ENCODE measurements at regions not wholly inside any gene's neighbourhood (a gene's known extent, or its start where the extent isn't known, plus 50 kb on each side); places are given as distances from the start of the nearest gene placed in this dataset.
"Not testable (repeated sequence)": the region's sequence is repeated elsewhere in the genome, so short reads cannot be mapped to it uniquely, and the experiment has no call there.

DNA sequence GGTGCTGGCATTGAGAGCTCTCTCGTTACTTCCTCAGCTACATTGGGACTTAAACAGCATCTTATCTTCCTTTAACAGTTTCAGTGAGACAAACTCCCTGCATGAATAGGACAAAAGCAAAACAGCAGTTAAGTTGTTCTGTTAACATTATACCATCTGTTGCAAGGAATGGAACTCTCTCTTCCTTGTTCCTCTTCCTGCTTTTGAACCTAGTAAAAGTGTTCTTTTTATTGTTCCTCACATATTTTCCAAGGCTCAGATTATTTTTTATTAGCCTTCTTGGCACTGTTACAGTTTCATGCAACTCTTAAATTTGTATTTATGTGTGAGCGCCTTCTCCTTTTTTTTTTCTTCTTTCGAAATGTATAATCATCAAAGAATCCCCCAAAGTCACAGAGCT, 202.6 kb upstream of the UFM1 start:
- DNase-seq = peak; percentile 3

GRCh38 chr13:38141792-38142191, 207.9 kb upstream of the UFM1 start:
- peak; percentile 29 for DNase-seq

- no peak for DNase-seq
These were observed 214.1 kb upstream of the UFM1 start for GRCh38 chr13:38135592-38135991.

DNA sequence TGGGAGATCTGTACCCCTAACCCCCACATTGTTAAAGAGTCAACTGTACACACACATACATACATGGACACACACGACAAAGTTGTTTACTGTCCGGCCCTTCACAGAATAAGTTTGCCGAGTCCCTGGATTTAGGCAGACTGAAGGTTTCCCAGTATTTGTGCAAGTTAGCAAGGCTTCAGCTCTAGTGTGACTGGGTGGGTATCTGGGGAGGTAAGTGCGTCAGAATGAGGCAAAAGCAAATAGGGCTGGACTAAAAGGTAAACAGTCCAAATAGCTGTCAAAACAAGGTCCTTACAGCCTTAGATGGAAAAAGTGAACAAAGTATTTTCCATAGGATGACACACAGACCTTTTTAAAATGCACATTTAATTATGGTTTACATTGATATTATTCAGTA, 228.4 kb upstream of the UFM1 start:
- DNase-seq = no peak

DNA sequence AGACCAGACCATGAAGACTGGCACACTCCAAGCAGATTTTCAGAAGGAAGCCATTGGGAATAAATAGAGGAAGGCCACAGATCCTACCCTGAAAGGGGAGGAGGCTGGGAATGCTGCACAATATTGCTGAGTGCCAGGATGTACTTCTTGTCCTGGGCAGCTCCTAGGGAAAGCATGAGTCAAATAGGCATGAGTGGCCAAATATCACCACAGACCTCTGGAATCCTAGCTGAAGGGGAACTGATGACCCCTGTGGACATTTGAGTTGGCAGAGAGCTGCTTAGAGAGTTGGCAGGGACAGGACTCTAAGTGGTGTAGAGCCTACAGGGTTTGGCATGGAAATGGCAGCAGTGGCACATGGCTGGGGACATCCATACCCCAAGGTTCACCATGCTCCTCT, 234.3 kb upstream of the TRPC4 start:
- DNase-seq = no peak

DNA sequence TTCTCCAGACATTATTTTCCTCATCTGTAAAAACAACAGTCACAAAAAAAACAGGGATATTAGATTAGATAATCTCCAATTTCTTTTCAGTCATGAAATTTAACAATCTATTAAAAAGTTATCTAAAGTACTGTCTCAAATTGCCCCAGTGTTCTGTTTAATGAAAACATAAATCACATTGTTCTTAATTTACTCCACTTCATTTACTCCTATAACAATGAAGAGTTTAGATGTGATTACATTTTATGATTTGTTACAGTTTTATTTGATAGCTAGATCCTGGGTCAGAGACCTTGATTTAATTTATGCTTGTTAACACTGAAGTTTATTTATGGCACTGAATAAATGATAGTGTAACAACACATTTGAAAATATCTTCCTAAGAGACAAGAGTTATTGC, 230.2 kb upstream of the TRPC4 start:
- DNase-seq = no peak

- no peak for DNase-seq
These were observed 223.9 kb upstream of the TRPC4 start for GRCh38 chr13:38093425-38093824.

DNA sequence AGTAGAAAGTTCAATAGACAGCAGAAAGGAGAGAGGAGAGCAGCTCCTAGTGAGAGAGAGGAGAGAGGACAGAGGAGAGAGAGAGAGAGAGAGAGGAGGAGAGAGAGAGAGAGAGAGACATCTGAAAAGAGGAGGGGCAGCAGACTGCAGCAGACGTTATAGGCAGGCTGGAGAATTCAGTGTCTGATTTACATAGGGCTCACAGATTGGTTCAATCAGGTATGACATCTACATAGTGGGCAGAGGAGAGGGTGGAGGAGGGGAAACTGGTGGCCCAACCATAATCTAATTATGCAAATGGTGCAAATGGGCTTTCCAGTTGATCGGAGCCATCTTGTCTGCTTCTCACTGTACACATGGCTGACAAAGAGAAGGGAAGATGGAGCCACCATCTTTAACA, 221.3 kb upstream of the TRPC4 start:
- no peak for DNase-seq

DNA sequence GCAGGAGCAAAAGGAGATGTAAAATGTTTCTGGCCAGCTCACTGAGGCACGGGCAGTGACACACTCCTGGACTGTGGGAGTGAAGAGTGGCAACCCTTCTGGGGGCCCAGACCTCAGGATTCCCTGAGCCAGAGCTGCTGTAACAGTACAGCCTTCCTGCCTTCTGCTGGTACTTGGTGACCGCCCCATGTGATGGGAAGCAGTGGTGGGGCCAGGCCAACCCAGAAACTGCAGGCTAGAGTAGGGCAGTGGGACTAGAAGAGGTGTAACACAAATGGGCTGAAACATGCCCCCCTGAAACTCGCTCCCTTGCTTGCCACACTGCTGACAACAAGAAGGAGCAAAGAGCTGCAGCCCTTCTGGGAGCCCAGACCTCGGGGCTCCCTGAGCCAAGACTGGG, 217.1 kb upstream of the TRPC4 start:
- DNase-seq = no peak

DNA sequence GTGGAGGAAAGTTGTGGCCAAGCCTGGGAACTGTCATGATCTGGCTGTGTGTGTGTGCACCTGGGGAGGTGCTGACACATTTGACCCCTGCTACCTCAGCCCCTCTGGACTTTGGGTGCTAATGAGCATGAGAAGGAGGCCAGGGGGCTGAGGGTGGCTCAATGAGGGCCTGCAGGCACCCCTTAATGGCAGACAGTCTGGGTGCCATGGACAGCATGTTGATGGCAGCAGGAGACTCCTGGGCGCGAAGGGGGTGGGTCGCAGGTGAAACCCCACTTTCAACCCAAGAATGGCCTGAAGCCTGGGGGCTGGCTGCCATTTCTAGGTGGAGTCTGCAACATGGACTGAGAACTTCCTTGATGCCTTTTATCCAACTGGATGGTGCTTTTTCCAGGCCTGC, 216.4 kb upstream of the TRPC4 start:
- DNase-seq = no peak

GRCh38 chr13:38073931-38074330, 204.4 kb upstream of the TRPC4 start:
- DNase-seq = no peak

DNA sequence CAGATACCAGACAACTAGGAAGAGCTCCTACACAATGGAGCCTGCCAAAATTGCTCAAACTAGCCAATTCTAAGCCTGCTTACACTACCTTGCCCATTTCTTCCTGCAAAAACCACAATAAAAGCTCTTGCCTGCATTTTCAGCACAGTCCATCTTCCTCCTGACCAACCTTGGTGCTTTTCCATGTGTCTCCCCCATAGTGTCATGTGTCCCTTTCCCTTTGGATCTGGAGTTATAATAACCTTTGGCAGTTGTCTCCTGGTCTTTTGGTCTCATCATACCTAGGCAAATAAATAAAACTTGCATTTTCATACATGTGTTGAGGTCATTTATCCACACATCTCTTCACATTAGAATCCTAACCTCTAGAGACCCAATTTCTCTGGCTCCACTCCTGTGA, 203.1 kb upstream of the TRPC4 start:
- no peak for DNase-seq

DNA sequence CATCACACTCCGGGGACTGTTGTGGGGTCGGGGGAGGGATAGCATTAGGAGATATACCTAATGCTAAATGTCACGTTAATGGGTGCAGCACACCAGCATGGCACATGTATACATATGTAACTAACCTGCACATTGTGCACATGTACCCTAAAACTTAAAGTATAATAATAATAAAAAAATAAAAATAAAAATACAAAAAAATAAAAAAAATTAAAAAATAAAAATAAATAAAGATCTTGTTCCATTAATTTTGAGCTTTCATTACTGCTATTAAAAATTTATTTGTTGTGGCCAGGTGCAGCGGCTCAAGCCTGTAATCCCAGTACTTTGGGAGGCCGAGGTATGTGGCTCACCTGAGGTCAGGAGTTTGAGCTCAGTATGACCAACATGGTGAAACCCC, 201.8 kb upstream of the TRPC4 start:
- not testable (repeated sequence) for DNase-seq

GRCh38 chr13:38053896-38054295, 184.3 kb upstream of the TRPC4 start:
- no peak for DNase-seq

GRCh38 chr13:38046049-38046376, 176.4 kb upstream of the TRPC4 start:
- DNase-seq = no peak

DNA sequence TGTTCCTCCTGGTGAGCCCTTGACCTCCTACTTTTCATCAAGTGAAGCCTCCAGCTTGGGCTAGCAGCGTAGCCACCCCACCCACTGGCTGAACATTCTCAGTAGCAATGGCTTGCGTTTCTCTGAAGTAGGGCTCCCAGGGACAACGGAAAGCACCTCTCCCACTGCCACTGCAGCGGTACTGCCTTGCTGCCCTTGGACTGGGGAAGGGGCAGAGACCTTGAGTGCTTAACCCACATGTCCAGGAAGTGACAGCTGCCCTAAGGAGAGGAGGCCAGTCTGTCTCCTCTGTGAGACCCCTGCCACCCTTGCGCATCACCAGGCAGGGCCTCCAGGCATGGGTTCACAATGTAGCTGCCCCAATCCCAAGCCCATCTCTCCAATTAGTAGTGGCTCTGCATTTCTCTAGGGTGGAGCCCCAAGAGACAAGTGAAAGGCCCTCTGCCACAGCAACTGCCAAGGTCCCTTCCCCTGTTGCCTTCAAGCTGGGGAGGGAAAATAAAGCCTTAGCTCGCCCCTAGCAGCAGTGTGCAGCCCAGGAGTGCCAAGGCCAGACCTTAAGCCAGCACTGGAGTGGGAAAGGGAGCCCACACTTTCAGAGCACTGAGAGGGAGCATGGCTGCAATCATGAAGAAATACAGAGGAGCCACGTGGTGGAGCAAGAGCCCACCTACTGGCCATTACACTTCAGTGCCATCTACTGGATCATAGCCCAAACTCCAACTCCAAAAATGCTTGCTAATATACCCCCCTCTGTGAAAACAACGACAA, 175.9 kb upstream of the TRPC4 start:
- peak; percentile 52 for DNase-seq

- no peak for DNase-seq
These were observed 174.5 kb upstream of the TRPC4 start for GRCh38 chr13:38044067-38044466.

GRCh38 chr13:38042771-38043170, 173.2 kb upstream of the TRPC4 start:
- DNase-seq = peak; percentile 45

DNA sequence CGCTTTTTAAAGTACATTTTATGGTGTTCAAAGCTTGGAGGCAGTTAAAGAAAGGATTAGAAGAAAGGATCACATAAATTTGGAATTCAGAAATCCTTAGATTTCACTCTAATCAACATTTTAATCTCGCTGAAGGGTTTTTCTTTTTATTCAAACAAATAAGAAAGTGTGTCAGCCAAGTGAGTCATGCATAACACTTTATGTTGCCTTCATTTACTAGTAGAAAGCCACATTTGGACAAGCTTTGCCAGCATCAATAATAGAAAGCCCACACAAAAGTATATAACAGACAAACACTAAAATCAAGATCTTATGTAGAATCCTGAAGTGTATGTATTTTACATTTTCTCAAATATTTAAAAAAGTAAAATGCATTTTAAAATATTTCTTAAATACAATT, 154.9 kb upstream of the TRPC4 start:
- DNase-seq = peak; percentile 10

GRCh38 chr13:38017320-38017719, 147.7 kb upstream of the TRPC4 start:
- no peak for DNase-seq

- DNase-seq = no peak
These were observed 144.1 kb upstream of the TRPC4 start for GRCh38 chr13:38013676-38014075.

DNA sequence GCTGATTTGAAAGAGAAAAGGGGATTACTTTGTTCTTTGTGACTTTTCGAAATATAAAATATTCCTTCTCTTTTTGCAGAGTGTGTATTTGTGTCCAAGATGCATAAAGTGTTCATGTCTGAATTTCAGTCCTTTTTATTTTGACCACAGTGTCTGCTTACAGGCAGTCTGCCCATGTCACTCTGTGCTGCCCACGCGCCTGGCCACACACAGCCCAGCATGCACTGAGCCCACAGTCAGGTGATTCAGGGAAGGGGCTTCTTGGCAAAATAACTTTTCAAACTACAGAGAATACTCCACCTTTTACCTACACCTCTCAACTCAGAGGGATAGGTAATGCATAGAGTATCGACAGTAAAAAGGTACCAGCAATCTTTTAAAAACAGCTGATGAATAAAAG, 142.5 kb upstream of the TRPC4 start:
- DNase-seq = no peak

- peak; percentile 7 for DNase-seq
These were observed 139.1 kb upstream of the TRPC4 start for GRCh38 chr13:38008636-38009035.

GRCh38 chr13:38002606-38003005, 133.0 kb upstream of the TRPC4 start:
- DNase-seq = no peak

DNA sequence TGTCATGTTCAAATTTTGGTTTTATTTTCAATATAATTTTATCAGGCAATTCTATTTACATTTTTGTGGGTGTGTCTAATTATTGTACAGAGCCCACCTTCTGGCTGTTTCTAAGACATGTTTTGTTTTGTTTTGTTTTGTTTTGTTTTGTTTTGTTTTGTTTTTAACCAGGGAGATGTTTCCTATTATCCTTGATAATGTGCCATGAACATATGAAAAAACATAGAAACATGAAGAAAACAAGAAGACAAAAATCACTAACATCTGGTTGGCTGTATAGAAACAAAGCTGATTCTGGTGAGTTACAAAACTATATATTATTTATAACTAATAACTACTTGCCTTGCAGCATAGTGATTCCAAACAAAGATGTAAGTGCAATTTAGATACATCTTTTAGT, 128.1 kb upstream of the TRPC4 start:
- no peak for DNase-seq

DNA sequence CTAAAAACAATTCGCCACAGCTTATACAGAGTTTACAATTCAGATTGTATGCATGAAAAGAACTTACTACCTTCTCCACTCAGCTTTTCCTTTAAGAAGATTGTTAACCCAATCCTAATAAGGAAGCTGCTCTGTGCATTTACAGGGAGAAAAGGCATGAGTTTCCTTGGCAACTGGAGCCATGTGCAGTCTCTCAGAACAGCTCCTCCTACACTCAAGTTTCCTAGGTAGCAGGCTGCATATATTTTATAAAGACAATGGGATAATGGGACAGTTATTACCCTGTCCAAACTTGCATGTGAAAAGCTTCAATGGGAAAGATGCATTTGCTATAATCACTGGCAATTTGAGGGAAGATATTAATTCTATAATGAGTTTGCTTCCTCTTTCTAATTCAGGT, 125.5 kb upstream of the TRPC4 start:
- DNase-seq = peak; percentile 6

Data from fibroblast of skin of right quadriceps (primary cell).